Skeletal muscle satellite cell (primary cell): ENCODE measurements at regions not wholly inside any gene's neighbourhood (a gene's known extent, or its start where the extent isn't known, plus 50 kb on each side); places are given as distances from the start of the nearest gene placed in this dataset.
"Not testable (repeated sequence)": the region's sequence is repeated elsewhere in the genome, so short reads cannot be mapped to it uniquely, and the experiment has no call there.

Experiments
- H3K27me3 ChIP-seq: 2 replicates; pipeline ENCODE4 v1.7.0; 2013; ENCODE audit warnings: low read length; ENCODE audit not compliant: control insufficient read depth, insufficient read depth
- H3K36me3 ChIP-seq: 2 replicates; pipeline ENCODE4 v1.7.0; 2013; ENCODE audit warnings: mild to moderate bottlenecking, control low read depth, low read length; ENCODE audit not compliant: insufficient read depth
- H3K4me1 ChIP-seq: 2 replicates; pipeline ENCODE4 v1.7.0; 2013; ENCODE audit warnings: low read length; ENCODE audit not compliant: control insufficient read depth, insufficient read depth
- H3K4me2 ChIP-seq: 2 replicates; pipeline ENCODE4 v1.7.0; 2013; ENCODE audit warnings: mild to moderate bottlenecking, low read length
- H3K4me3 ChIP-seq: 2 replicates; pipeline ENCODE4 v1.7.0; 2013; ENCODE audit warnings: low read length
- H3K9ac ChIP-seq: 2 replicates; pipeline ENCODE4 v1.7.0; 2013; ENCODE audit warnings: mild to moderate bottlenecking, low read depth, low read length, moderate library complexity
- H3K9me3 ChIP-seq: replicated peaks from 2 replicates; pipeline ENCODE4 v1.7.0; 2013; ENCODE audit warnings: mild to moderate bottlenecking, control low read depth, low read length

GRCh38 chr5:12607817-12608216 lies 703.6 kb upstream of the CTNND2 start:
- H3K36me3 ChIP-seq, H3K27me3 ChIP-seq, H3K9ac ChIP-seq, H3K9me3 ChIP-seq, H3K4me2 ChIP-seq, H3K4me3 ChIP-seq, H3K4me1 ChIP-seq: not testable (repeated sequence)

- H3K9me3 ChIP-seq: no peaks in the 10 kb centered on the region
- H3K4me3 ChIP-seq: no peak overlapping the region
- H3K4me1 ChIP-seq: no peaks in the 10 kb centered on the region
- no peak overlapping the region for H3K9ac ChIP-seq
- no peak overlapping the region for H3K4me2 ChIP-seq
- no peaks in the 10 kb centered on the region for H3K36me3 ChIP-seq
- no peaks in the 10 kb centered on the region for H3K27me3 ChIP-seq
Observed at GRCh38 chr5:12592228-12592627, 688.0 kb upstream of the CTNND2 start.

GRCh38 chr5:12586406-12586805 lies 682.2 kb upstream of the CTNND2 start:
- no peak overlapping the region for H3K4me3 ChIP-seq
- no peak overlapping the region for H3K4me2 ChIP-seq
- H3K9me3 ChIP-seq: peaks cover 2% of the 10 kb centered on the region
- H3K4me1 ChIP-seq: no peaks in the 10 kb centered on the region
- no peaks in the 10 kb centered on the region for H3K36me3 ChIP-seq
- H3K9ac ChIP-seq: no peak overlapping the region
- H3K27me3 ChIP-seq: no peaks in the 10 kb centered on the region

- not testable (repeated sequence) for H3K9me3 ChIP-seq, H3K4me1 ChIP-seq, H3K36me3 ChIP-seq, H3K9ac ChIP-seq, H3K4me3 ChIP-seq, H3K4me2 ChIP-seq, H3K27me3 ChIP-seq
Observed at GRCh38 chr5:12578803-12579202, 674.6 kb upstream of the CTNND2 start.

GRCh38 chr5:12576953-12577352 lies 672.7 kb upstream of the CTNND2 start:
- H3K4me1 ChIP-seq, H3K36me3 ChIP-seq, H3K27me3 ChIP-seq, H3K9ac ChIP-seq, H3K4me2 ChIP-seq, H3K9me3 ChIP-seq, H3K4me3 ChIP-seq: not testable (repeated sequence)

- not testable (repeated sequence) for H3K9ac ChIP-seq, H3K27me3 ChIP-seq, H3K4me1 ChIP-seq, H3K4me2 ChIP-seq, H3K9me3 ChIP-seq, H3K36me3 ChIP-seq, H3K4me3 ChIP-seq
Observed at GRCh38 chr5:12574298-12575093, 670.2 kb upstream of the CTNND2 start.

GRCh38 chr5:12573916-12574297 lies 669.7 kb upstream of the CTNND2 start:
- not testable (repeated sequence) for H3K4me3 ChIP-seq, H3K9ac ChIP-seq, H3K4me2 ChIP-seq, H3K27me3 ChIP-seq, H3K36me3 ChIP-seq, H3K9me3 ChIP-seq, H3K4me1 ChIP-seq

GRCh38 chr5:12570688-12571087 lies 666.4 kb upstream of the CTNND2 start:
- H3K9ac ChIP-seq: no peak overlapping the region
- no peak overlapping the region for H3K4me3 ChIP-seq
- no peaks in the 10 kb centered on the region for H3K4me1 ChIP-seq
- H3K27me3 ChIP-seq: no peaks in the 10 kb centered on the region
- H3K4me2 ChIP-seq: no peak overlapping the region
- no peaks in the 10 kb centered on the region for H3K9me3 ChIP-seq
- no peaks in the 10 kb centered on the region for H3K36me3 ChIP-seq

GRCh38 chr5:12566441-12566840 lies 662.2 kb upstream of the CTNND2 start:
- no peaks in the 10 kb centered on the region for H3K36me3 ChIP-seq
- H3K4me1 ChIP-seq: no peaks in the 10 kb centered on the region
- no peak overlapping the region for H3K4me3 ChIP-seq
- H3K9ac ChIP-seq: no peak overlapping the region
- no peak overlapping the region for H3K4me2 ChIP-seq
- H3K9me3 ChIP-seq: no peaks in the 10 kb centered on the region
- no peaks in the 10 kb centered on the region for H3K27me3 ChIP-seq

GRCh38 chr5:12557012-12557411 lies 652.8 kb upstream of the CTNND2 start:
- no peaks in the 10 kb centered on the region for H3K36me3 ChIP-seq

GRCh38 chr5:12526113-12526512 lies 621.9 kb upstream of the CTNND2 start:
- H3K9me3 ChIP-seq: no peaks in the 10 kb centered on the region
- H3K9ac ChIP-seq: no peak overlapping the region
- H3K27me3 ChIP-seq: no peaks in the 10 kb centered on the region
- no peaks in the 10 kb centered on the region for H3K4me1 ChIP-seq
- H3K4me3 ChIP-seq: no peak overlapping the region
- no peaks in the 10 kb centered on the region for H3K36me3 ChIP-seq
- no peak overlapping the region for H3K4me2 ChIP-seq

More at GRCh38 chr5:12557012-12557411, 652.8 kb upstream of the CTNND2 start:
- Histone ChIP-seq H3K4me3 (no peak overlapping the region), H3K4me1 (no peaks in the 10 kb centered on the region), H3K9me3 (no peaks in the 10 kb centered on the region), H3K4me2 (no peak overlapping the region), H3K9ac (no peak overlapping the region), H3K27me3 (no peaks in the 10 kb centered on the region)

- Histone ChIP-seq H3K36me3 (no peaks in the 10 kb centered on the region), H3K4me3 (no peak overlapping the region), H3K4me1 (no peaks in the 10 kb centered on the region), H3K27me3 (no peaks in the 10 kb centered on the region), H3K9me3 (no peaks in the 10 kb centered on the region), H3K9ac (no peak overlapping the region), H3K4me2 (no peak overlapping the region)
Observed at GRCh38 chr5:12522116-12522515, 617.9 kb upstream of the CTNND2 start.
